Fibroblast of the aortic adventitia (primary cell): ENCODE measurements at regions not wholly inside any gene's neighbourhood (a gene's known extent, or its start where the extent isn't known, plus 50 kb on each side); places are given as distances from the start of the nearest gene placed in this dataset.

Source experiments
- DNase-seq: peaks from one replicate; pipeline ENCODE4 v3.0.0-alpha.2; 2010; ENCODE audit warnings: low read depth
- H3K4me3 ChIP-seq: 2 replicates; pipeline ENCODE4 v1.5.1; 2011; ENCODE audit warnings: low read depth, mild to moderate bottlenecking, control low read depth, low read length, moderate library complexity
- CTCF ChIP-seq: IDR thresholded peaks from 2 replicates; pipeline ENCODE4 v1.5.1; 2011; ENCODE audit warnings: mild to moderate bottlenecking, low read length, control low read depth, inconsistent platforms; ENCODE audit not compliant: insufficient read depth

- DNase-seq: peak; percentile 7
- no peak for TF ChIP-seq CTCF
- no peak overlapping the region for H3K4me3 ChIP-seq
These were observed 60.2 kb upstream of the LRRC4C start for GRCh38 chr11:41519696-41520095.

- DNase-seq: peak; percentile 51
- TF ChIP-seq CTCF: no peak
- no peak overlapping the region for H3K4me3 ChIP-seq
These were observed 62.9 kb upstream of the LRRC4C start for GRCh38 chr11:41522391-41522790.

GRCh38 chr11:41522899-41523672, 63.6 kb upstream of the LRRC4C start:
- DNase-seq: peak; percentile 2
- no peak overlapping the region for H3K4me3 ChIP-seq
- TF ChIP-seq CTCF: no peak

DNA sequence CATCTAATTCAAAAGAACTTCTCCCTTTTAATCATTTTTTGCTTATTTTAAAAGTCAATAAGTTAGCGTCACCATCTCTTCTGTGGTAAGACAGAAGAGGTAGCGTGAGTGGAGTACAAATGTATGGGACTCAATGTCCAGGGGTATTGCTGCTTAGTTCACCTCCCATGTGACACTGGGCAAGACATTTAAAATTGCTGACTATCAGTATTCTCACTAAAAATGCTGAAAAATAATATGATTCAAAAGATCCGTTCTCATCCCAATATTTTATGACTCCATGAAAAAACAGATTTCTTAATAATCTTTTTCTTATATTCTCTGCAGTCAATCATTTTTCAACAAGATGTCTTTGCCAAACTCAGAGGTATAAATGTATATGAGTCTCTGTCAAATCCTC, 68.1 kb upstream of the LRRC4C start:
- DNase-seq: no peak
- TF ChIP-seq CTCF: no peak

GRCh38 chr11:41532413-41532812, 73.0 kb upstream of the LRRC4C start:
- TF ChIP-seq CTCF: no peak
- H3K4me3 ChIP-seq: no peak overlapping the region
- no peak for DNase-seq

More for the DNA sequence above, 68.1 kb upstream of the LRRC4C start:
- H3K4me3 ChIP-seq: no peak overlapping the region

- H3K4me3 ChIP-seq: no peak overlapping the region
- DNase-seq: no peak
- no peak for TF ChIP-seq CTCF
These were observed 74.3 kb upstream of the LRRC4C start for GRCh38 chr11:41533761-41534160.

- DNase-seq: no peak
- TF ChIP-seq CTCF: no peak
- no peak overlapping the region for H3K4me3 ChIP-seq
These were observed 74.9 kb upstream of the LRRC4C start for GRCh38 chr11:41534391-41534790.
